ENCODE measurements at regions not wholly inside any gene's neighbourhood (a gene's known extent, or its start where the extent isn't known, plus 50 kb on each side); places are given as distances from the start of the nearest gene placed in this dataset.
A peak's percentile ranks its signal among the peaks of the same experiment; 100 is the strongest.
"Not testable (repeated sequence)": the region's sequence is repeated elsewhere in the genome, so short reads cannot be mapped to it uniquely, and the experiment has no call there.

DNA sequence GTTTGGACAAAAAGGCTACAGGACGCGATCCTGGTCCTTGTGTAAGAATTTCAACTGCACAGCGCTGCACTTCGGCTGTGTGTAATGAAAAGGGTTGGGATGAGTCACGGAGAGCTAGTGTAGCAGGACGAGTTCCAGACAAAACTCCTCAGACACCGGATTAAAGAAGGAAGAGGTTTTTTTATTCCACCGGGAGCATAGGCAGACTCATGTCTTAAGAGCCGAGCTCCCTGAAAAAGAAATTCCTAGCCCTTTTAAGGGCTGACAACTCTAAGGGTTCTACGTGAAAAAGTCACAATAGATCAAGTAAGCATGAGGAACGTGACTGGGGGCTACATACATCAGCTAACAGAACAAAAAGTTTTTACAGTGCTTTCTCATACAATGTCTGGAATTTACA is 54.8 kb upstream of the FAM90A1 start:
- 44% methylated on average over 11 of the region's 11 CpGs for WGBS (ENCODE audit: missing lambda C conversion rate)
- POLR2A ChIA-PET; H3K4me2 ChIP-seq; ATAC-seq; H3K27ac ChIP-seq; H3K4me3 ChIP-seq; CTCF ChIA-PET; H3K9me3 ChIP-seq; DNase-seq (ENCODE audit: low read depth in 1 of 2, low spot score in 1 of 2); FAIRE-seq; H3K4me1 ChIP-seq: not testable (repeated sequence)

DNA sequence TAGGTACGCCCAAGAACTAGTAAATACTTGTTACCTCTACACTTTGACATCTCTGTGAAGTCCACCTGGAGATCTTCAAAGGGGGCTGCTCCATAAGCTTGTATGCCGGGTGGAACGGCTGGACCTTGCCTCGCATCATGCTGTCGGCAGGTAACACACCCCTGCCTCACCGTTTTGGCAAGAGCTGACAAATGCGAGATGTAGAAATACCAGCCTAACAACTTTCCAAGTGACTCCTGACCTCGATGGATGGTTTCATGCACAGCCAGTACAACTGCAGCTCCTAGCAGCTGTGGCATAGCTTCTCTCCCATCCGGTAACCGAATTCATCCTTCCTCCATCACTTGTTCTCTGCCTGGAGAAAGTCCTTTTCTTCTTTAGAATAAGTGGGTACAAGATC is 58.3 kb upstream of the FAM90A1 start:
- H3K4me3 ChIP-seq; H3K4me1 ChIP-seq; H3K27ac ChIP-seq; FAIRE-seq; DNase-seq (ENCODE audit: low read depth in 1 of 2, low spot score in 1 of 2); H3K9me3 ChIP-seq; CTCF ChIA-PET; ATAC-seq; POLR2A ChIA-PET; H3K4me2 ChIP-seq: not testable (repeated sequence)
- 48% methylated on average over 10 of the region's 10 CpGs for WGBS (ENCODE audit: missing lambda C conversion rate)

DNA sequence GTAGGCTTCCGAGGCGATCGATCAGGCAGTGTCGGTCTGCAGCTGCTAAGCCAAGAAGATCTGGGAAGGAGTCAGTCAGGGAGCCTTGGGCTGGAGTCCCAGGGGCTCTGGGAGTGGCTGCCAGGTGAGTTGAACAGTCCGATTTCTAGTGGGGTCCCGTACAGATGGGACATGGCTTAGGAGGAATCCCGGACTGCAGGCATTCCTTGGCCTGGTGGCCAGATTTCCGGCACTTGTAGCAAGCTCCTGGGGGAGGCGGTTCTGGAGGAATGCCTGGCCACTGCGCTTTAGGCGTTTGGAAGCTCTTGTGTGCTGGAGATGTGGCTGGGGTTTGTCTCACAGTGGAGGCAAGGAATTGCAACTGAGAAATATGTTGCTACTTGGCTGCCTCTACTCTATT is 64.3 kb upstream of the FAM90A1 start:
- CTCF ChIA-PET, ATAC-seq: not testable (repeated sequence)

DNA sequence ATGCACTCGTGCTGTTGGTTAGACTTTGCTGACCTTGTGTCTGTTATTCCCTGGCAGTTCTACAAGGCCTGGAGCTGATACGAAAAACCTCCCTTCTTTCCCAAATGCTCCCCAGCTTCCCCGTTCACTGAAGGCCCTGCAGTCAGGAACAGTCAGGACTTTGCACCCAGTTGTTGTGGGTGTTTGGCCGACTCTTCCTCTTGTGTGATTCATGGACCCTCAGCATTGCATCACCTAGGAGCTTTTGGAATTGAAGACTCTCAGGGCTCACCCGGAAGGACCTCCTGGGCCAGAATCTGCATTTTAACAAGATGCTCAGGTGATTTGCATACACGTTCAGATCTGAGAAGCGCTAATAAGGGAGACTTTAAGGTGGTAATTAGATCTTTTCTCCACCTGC is 67.2 kb upstream of the FAM90A1 start:
- FAIRE-seq; ATAC-seq; H3K9me3 ChIP-seq; H3K4me2 ChIP-seq; DNase-seq (ENCODE audit: low read depth in 1 of 2, low spot score in 1 of 2); H3K4me1 ChIP-seq; CTCF ChIA-PET; H3K4me3 ChIP-seq; H3K27ac ChIP-seq; POLR2A ChIA-PET: not testable (repeated sequence)
- WGBS (ENCODE audit: missing lambda C conversion rate): 50% methylated on average over 6 of the region's 7 CpGs

More for the DNA sequence above, 64.3 kb upstream of the FAM90A1 start:
- DNase-seq (ENCODE audit: low read depth in 1 of 2, low spot score in 1 of 2); H3K4me3 ChIP-seq; H3K9me3 ChIP-seq; H3K27ac ChIP-seq; H3K4me1 ChIP-seq; H3K4me2 ChIP-seq; POLR2A ChIA-PET; FAIRE-seq: not testable (repeated sequence)
- 41% methylated on average over 11 of the region's 11 CpGs for WGBS (ENCODE audit: missing lambda C conversion rate)

DNA sequence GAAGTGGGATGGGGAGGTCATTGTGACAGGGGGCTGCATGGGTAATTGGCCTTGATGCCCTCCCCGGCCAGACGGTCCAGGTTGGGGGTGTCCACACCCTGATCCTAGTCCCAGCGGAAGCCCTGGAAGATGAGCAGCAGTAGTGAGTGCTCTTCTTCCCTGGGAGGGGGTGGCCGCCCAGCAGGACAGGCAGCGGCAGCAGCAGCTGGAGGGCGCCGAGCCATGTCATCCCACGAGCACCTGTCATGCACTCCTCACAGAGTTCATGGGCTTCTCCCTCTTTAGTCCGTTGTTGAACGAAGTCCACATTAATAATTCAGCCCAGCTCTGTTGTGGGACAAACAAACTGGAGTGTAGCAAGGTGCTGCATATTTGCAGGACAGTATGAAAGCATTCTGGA is 81.2 kb upstream of the FAM90A1 start:
- ATAC-seq; H3K9me3 ChIP-seq; H3K27ac ChIP-seq; H3K4me3 ChIP-seq; FAIRE-seq; DNase-seq (ENCODE audit: low read depth in 1 of 2, low spot score in 1 of 2); H3K4me2 ChIP-seq; CTCF ChIA-PET; H3K4me1 ChIP-seq; POLR2A ChIA-PET: not testable (repeated sequence)
- 17% methylated on average over 1 of the region's 10 CpGs for WGBS (ENCODE audit: missing lambda C conversion rate)

DNA sequence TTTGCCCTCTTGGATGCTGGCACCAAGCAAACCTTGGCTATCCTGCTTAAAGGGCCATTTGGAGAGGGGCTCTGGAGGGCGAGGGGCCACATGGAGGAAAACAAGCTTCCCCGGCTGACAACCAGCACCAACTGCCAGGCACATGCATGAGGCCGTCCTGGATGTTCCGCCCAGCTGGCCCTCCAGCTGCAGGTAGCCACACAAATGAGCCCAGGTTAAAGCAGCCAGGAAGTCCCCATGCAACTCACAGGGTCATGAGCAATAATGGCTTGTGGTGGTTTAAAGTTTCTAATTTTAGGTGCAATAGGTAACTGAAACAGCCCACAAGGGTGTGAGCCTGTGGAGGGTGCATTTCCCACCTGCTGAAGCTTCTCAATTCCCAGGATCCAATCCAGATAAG is 88.6 kb upstream of the FAM90A1 start:
- H3K4me2 ChIP-seq; DNase-seq (ENCODE audit: low read depth in 1 of 2, low spot score in 1 of 2); CTCF ChIA-PET; H3K9me3 ChIP-seq; ATAC-seq; H3K4me3 ChIP-seq; H3K4me1 ChIP-seq; POLR2A ChIA-PET; FAIRE-seq; H3K27ac ChIP-seq: not testable (repeated sequence)
- 0% methylated on average over 2 of the region's 4 CpGs for WGBS (ENCODE audit: missing lambda C conversion rate)

DNA sequence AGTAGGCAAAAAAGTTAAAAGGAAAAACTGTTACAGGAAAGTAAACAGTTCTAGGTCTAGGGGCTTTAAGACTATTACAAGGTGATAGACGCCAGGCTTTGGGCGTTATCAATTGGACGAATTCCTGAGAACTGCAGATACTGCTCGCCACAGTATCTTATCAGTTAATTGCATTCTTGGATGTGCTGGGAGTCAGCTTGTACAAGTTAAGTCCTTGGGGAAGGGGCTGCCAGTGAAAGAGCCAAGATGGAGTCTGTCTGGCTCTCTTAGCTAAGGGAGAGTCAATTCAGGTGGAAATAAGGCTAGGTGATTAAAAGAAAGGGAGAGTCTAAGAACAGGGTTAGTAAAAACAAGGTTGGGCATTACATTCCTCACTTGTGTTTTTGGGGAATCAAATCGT is 90.3 kb upstream of the FAM90A1 start:
- H3K4me3 ChIP-seq; ATAC-seq; POLR2A ChIA-PET; H3K4me1 ChIP-seq; DNase-seq (ENCODE audit: low read depth in 1 of 2, low spot score in 1 of 2); H3K9me3 ChIP-seq; H3K27ac ChIP-seq; FAIRE-seq; H3K4me2 ChIP-seq; CTCF ChIA-PET: not testable (repeated sequence)
- 31% methylated on average over 5 of the region's 5 CpGs for WGBS (ENCODE audit: missing lambda C conversion rate)

DNA sequence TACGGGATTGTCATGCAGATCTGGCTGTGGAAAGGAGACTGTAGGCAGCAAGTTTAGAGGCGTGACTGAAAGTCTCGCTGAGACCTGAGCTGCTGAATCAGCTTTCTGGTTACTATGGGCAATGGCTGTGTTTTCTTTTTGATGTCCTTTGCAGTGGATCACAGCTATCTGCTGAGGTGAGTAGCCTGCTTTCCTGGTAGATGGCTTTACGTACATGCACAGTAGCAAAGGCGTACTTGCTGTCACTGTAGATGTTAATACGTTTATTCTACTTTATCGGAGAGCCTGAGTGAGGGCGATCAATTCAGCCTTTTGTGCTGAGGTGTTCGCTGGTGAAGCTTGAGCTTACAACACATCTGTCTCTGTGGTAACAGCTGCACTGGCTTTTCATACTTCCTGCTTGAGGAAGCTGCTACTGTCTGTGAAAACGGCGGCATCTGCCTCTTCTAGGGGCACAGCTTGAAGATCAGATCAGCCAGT is 92.9 kb upstream of the FAM90A1 start:
- 48% methylated on average over 11 of the region's 11 CpGs for WGBS (ENCODE audit: missing lambda C conversion rate)
- CTCF ChIA-PET; H3K4me1 ChIP-seq; FAIRE-seq; H3K4me3 ChIP-seq; DNase-seq (ENCODE audit: low read depth in 1 of 2, low spot score in 1 of 2); POLR2A ChIA-PET; H3K27ac ChIP-seq; H3K9me3 ChIP-seq; H3K4me2 ChIP-seq; ATAC-seq: not testable (repeated sequence)
- peak; percentile 6 for TF ChIP-seq MAFK (IDR thresholded peaks at IDR 0.05; ENCODE audit: partially characterized antibody)

DNA sequence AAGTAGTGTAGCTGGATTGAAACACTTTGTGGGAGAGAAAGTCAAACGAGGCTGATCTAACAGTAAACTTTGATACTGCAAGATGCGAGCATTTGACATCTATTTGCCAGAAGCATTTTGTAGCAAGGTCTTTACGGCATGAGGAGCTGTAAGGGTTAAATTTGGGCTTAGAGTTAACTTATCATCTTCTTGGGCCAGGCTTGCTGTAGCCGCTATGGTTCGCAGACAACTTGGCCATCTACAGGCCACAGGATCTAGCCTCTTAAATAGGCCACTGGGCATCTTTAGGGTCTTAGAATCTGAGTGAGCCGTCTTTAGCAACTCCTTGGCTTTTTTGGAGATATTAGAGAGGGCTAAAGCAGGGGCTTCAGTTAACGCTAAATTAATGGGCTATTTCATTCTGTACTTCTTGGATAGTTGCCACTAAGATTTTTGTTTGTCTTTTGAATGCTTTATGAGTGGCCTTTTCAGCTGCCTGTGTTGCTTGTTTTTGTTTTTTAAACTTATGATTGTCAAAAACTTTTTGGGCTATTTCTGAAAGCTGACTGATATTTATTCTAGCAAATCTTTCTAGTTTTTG is 93.5 kb upstream of the FAM90A1 start:
- H3K4me3 ChIP-seq; CTCF ChIA-PET; H3K4me1 ChIP-seq; H3K27ac ChIP-seq; FAIRE-seq; H3K4me2 ChIP-seq; DNase-seq (ENCODE audit: low read depth in 1 of 2, low spot score in 1 of 2); H3K9me3 ChIP-seq; POLR2A ChIA-PET; ATAC-seq: not testable (repeated sequence)
- WGBS (ENCODE audit: missing lambda C conversion rate): 38% methylated on average over 7 of the region's 7 CpGs

DNA sequence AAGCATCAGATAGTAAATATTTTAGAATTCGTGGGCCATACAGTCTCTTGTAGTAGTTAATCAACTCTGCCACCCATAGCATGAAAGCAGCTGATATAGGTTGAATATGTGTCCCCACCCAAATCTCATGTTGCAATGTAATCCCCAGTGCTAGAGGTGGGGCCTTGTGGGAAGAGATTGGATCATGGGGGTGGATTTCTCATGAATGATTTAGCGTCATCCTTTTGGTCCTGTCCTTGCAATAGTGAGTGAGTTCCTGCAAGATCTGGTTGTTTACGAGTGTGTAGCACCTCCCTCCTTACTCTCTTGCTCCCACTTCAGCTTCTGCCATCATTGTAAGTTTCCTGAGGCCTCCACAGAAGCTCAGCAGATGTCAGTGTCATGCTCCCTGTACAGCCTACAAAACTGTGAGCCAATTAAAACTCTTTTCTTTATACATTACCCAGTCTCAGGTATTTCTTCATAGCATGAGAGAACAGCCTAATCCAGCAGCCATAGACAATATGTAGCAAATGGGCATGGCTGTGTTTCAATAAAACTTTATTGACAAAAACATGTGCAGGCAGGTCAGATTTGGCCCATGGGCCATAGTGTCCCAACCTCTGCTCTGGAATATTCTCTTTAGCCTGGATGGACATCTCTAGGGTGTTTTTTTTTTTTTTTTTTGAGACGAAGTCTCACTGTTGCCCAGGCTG is 97.9 kb upstream of the FAM90A1 start:
- H3K4me2 ChIP-seq; FAIRE-seq; H3K4me3 ChIP-seq; POLR2A ChIA-PET; H3K4me1 ChIP-seq; CTCF ChIA-PET; DNase-seq (ENCODE audit: low read depth in 1 of 2, low spot score in 1 of 2); H3K9me3 ChIP-seq; H3K27ac ChIP-seq; ATAC-seq: not testable (repeated sequence)
- WGBS (ENCODE audit: missing lambda C conversion rate): 30% methylated on average over 4 of the region's 4 CpGs

DNA sequence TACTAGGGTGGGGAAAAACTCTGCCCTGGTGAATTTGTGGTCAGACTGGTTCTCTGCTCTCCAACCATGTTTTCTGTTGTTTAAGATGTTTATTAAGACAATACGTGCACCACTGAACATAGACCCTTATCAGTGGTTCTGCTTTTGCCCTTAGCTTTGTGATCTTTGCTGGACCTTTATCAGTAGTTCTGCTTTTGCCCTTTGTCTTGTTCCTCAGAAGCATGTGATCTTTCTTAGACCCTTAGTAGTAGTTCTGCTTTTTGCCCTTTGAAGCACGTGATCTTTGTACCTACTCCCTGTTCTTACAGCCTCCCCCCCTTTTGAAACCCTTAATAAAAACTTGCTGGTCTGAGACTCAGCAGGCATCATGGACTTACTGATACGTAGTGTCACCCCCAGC is 101.4 kb upstream of the FAM90A1 start:
- H3K9me3 ChIP-seq; FAIRE-seq; H3K4me3 ChIP-seq; CTCF ChIA-PET; H3K4me1 ChIP-seq; POLR2A ChIA-PET; ATAC-seq; H3K4me2 ChIP-seq; DNase-seq (ENCODE audit: low read depth in 1 of 2, low spot score in 1 of 2); H3K27ac ChIP-seq: not testable (repeated sequence)
- 6% methylated on average over 3 of the region's 3 CpGs for WGBS (ENCODE audit: missing lambda C conversion rate)

DNA sequence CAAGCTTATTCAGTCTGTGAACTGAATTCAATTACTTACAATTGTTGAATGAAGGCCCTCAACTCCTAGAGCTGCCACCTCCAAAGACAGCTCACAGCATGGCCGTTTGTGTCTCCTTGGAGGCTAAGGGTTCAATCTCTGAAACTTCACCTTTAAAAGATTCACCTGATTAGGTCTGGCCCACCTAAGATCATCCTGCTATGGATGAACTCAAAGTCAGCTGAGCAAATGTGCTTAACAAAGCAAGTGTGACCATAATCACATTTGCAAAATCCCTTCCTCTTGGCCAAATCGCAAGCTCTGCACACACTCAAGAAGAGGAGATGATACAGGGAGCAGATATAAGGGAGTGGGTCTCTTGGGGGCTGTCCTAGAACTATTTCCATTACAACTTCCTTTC is 105.0 kb upstream of the FAM90A1 start:
- FAIRE-seq; H3K4me2 ChIP-seq; H3K27ac ChIP-seq; H3K4me1 ChIP-seq; ATAC-seq; CTCF ChIA-PET; DNase-seq (ENCODE audit: low read depth in 1 of 2, low spot score in 1 of 2); POLR2A ChIA-PET; H3K9me3 ChIP-seq; H3K4me3 ChIP-seq: not testable (repeated sequence)
- WGBS (ENCODE audit: missing lambda C conversion rate): 60% methylated on average over 1 of the region's 2 CpGs
